Adrenal gland (tissue), 9 donors: ENCODE measurements at regions not wholly inside any gene's neighbourhood (a gene's known extent, or its start where the extent isn't known, plus 50 kb on each side); places are given as distances from the start of the nearest gene placed in this dataset.

Source experiments
- DNase-seq, 7 donors: peaks; one replicate each; pipeline ENCODE4 v3.0.0-alpha.2; 2019 to 2020
- H3K27ac ChIP-seq, 5 donors: fragments of 200-600 bp; sonication (generic) in 4 of 5; 1 replicate in 3 of 5; 2 replicates in 2 of 5; pipeline versions ENCODE4 v1.5.1 to v1.8.0; 2016 to 2020; ENCODE audit warnings: mild to moderate bottlenecking in 1 of 5
- H3K27me3 ChIP-seq: fragments of 200-600 bp; 2 replicates; pipeline ENCODE4 v1.8.0; 2021
- H3K36me3 ChIP-seq, 2 donors: fragments of 200-600 bp; replicated peaks in 1 of 2; 1 replicate in 1 of 2; 2 replicates in 1 of 2; pipeline versions ENCODE4 v1.5.1 to v1.8.0; 2018 to 2022
- H3K4me1 ChIP-seq, 2 donors: fragments of 200-600 bp; replicated peaks in 1 of 2; 1 replicate in 1 of 2; 2 replicates in 1 of 2; pipeline versions ENCODE4 v1.5.1 to v1.8.0; 2018 to 2021
- H3K4me3 ChIP-seq, 4 donors: fragments of 200-600 bp; sonication (generic) in 3 of 4; one replicate each; pipeline ENCODE4 v1.5.1; 2016 to 2018
- H3K9me3 ChIP-seq, 3 donors: fragments of 200-600 bp; sonication (generic) in 1 of 3; replicated peaks in 1 of 3; 1 replicate in 2 of 3; 2 replicates in 1 of 3; pipeline versions ENCODE4 v1.5.1 to v1.8.0; 2016 to 2021
- CTCF ChIP-seq, 6 experiments: fragments of 450-650 bp in 4 of 6; fragments of 200-600 bp in 2 of 6; sonication (generic) in 1 of 6; IDR thresholded peaks; 1 replicate in 5 of 6; 2 replicates in 1 of 6; pipeline versions ENCODE4 v1.5.1 to v1.8.0; 2016 to 2021; ENCODE audit warnings: antibody characterized with exemption in 6 of 6, mild to moderate bottlenecking in 2 of 6, moderate library complexity in 1 of 6
- POLR2A ChIP-seq, 2 donors: fragments of 450-650 bp; IDR thresholded peaks; one replicate each; pipeline ENCODE4 v1.6.1; 2017; ENCODE audit warnings: antibody characterized with exemption in 2 of 2, mild to moderate bottlenecking in 2 of 2, moderate library complexity in 1 of 2
- WGBS, 4 donors: extraction: QIAGEN DNeasy Blood & Tissue Kit in 2 of 4; methylation state at CpG; one replicate each; pipeline versions ENCODE4 v1.1.5 to v1.1.7; 2013 to 2017; 5-methylcytosine and 5-hydroxymethylcytosine counted together
- intact Hi-C, 2 donors: fragments of 100-400 bp; cut with DNase I; formaldehyde crosslinking; loops; one replicate each; pipeline versions ENCODE4 v1.14.1 to v1.15.0; 2022 to 2023
- donor health status: healthy with polysubstance abuse.
- donor health status: Bipolar disorder and iron deficiency.
- donor health status: DM: yes; HTN: yes; CAD: no.
- donor health status: DM: no; HTN: no; CAD: no.
- donor health status: DM: no; HTN: no; CAD: no.

- Histone ChIP-seq H3K4me3 (no peak overlapping the region), H3K36me3 (no peaks in the 10 kb centered on the region), H3K9me3 (no peaks in the 10 kb centered on the region), H3K27ac (no peak overlapping the region), H3K4me1 (no peaks in the 10 kb centered on the region), H3K27me3 (no peaks in the 10 kb centered on the region)
- TF ChIP-seq POLR2A (IDR thresholded peaks at IDR 0.05) (no peak), CTCF (IDR thresholded peaks at IDR 0.05) (no peak)
- DNase-seq, result no peak
- intact Hi-C loops, result no loop called here
- WGBS, 4 donors, result 82 to 95% (median 91%) methylated on average over 1 of the region's 1 CpG
Measured at GRCh38 chr2:186365406-186365805, 120.7 kb upstream of the ZC3H15 start.

GRCh38 chr2:186379052-186379451, 107.0 kb upstream of the ZC3H15 start:
- no peak for DNase-seq
- intact Hi-C loops, result no loop called here
- peaks cover 0 to 5% of the 10 kb centered on the region in 2 donors for H3K4me1 ChIP-seq
- no peaks in the 10 kb centered on the region for H3K27me3 ChIP-seq
- 70 to 81% (median 74%) methylated on average over 3 of the region's 3 CpGs for WGBS, 4 donors
- H3K4me3 ChIP-seq, result no peak overlapping the region
- H3K9me3 ChIP-seq, result no peaks in the 10 kb centered on the region
- no peak overlapping the region for H3K27ac ChIP-seq
- H3K36me3 ChIP-seq, result no peaks in the 10 kb centered on the region
- TF ChIP-seq CTCF (IDR thresholded peaks at IDR 0.05) (no peak), POLR2A (IDR thresholded peaks at IDR 0.05) (no peak)

- peaks cover 0 to 5% of the 10 kb centered on the region in 2 donors for H3K4me1 ChIP-seq
- TF ChIP-seq CTCF (IDR thresholded peaks at IDR 0.05) (no peak), POLR2A (IDR thresholded peaks at IDR 0.05) (no peak)
Measured at GRCh38 chr2:186380805-186381204, 105.3 kb upstream of the ZC3H15 start.

GRCh38 chr2:186381573-186381972, 104.5 kb upstream of the ZC3H15 start:
- intact Hi-C loops, result no loop called here
- no peak for TF ChIP-seq POLR2A (IDR thresholded peaks at IDR 0.05)
- TF ChIP-seq CTCF (IDR thresholded peaks at IDR 0.05), result no peak
- peaks cover 0 to 4% (median 0%) of the 10 kb centered on the region in 3 donors for H3K9me3 ChIP-seq
- peaks cover 0 to 5% of the 10 kb centered on the region in 2 donors for H3K4me1 ChIP-seq
- no peaks in the 10 kb centered on the region for H3K27me3 ChIP-seq
- no peak overlapping the region for H3K27ac ChIP-seq
- DNase-seq, result no peak
- no peak overlapping the region for H3K4me3 ChIP-seq
- 94 to 99% (median 97%) methylated on average over 13 of the region's 13 CpGs for WGBS, 4 donors
- no peaks in the 10 kb centered on the region for H3K36me3 ChIP-seq

More at GRCh38 chr2:186380805-186381204, 105.3 kb upstream of the ZC3H15 start:
- 83 to 88% (median 86%) methylated on average over 2 of the region's 2 CpGs for WGBS, 4 donors
- DNase-seq, result no peak
- Histone ChIP-seq H3K9me3 (peaks cover 0 to 2% (median 0%) of the 10 kb centered on the region in 3 donors), H3K27me3 (no peaks in the 10 kb centered on the region), H3K27ac (no peak overlapping the region), H3K36me3 (no peaks in the 10 kb centered on the region), H3K4me3 (no peak overlapping the region)
- intact Hi-C loops, result no loop called here
